Right ventricle myocardium inferior (tissue), 1 donor: ENCODE measurements at regions not wholly inside any gene's neighbourhood (a gene's known extent, or its start where the extent isn't known, plus 50 kb on each side); places are given as distances from the start of the nearest gene placed in this dataset.
"Not testable (repeated sequence)": the region's sequence is repeated elsewhere in the genome, so short reads cannot be mapped to it uniquely, and the experiment has no call there.

Experiments used
- ATAC-seq: fragments of 200-7000 bp; cut with Tn5 transposase; one replicate; pipeline ENCODE4 v1.9.1; 2020; ENCODE audit warnings: mild to moderate bottlenecking, moderate library complexity
- DNase-seq: peaks from one replicate; pipeline ENCODE4 v3.0.0; 2021; ENCODE audit errors: missing footprints
- intact Hi-C: fragments of 100-400 bp; cut with DNase I; formaldehyde crosslinking; loops from one replicate; pipeline ENCODE4 v1.11.0; 2022
- donor health status: DM: no; HTN: yes; CAD: no; lungs with severe emphysema.

- ATAC-seq, result no peak
- intact Hi-C loops, result no loop called here
- DNase-seq, result no peak
Measured at GRCh38 chr3:184440151-184440550, 60.3 kb downstream of the CHRD start.

DNA sequence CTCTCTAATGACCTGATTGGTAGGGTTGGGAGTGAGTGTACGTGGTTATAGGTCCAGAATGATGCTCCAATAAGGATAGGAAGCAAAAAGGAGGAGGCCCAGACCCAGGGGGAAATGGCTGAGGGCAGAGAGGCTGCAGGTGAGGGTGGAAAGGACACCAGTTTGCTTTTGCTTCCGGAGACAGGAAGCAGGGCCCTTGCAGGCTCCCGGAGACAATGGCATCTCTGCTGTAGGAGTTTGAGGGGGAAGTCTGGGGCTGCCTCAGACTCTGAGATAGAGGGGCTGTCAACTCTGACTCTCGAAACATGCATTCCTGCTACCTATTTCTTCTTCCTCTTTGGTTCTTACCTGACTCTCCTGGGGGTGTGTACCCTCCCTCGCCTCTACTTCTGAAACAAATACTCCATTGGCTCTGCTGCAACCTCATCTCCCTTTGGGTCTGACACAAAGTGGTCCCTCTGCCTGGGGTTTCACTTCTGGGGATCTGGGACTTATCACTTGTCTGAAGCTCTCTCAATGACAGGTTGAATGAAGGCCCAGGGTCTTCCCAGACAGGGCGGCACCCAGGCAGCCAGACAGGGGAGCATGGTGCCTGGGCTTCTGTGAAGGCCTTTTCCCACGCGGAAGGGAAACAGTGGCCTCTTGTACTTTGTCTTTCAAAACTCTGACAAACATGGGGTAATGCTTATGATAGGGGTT lies 61.5 kb downstream of the CHRD start:
- ATAC-seq, result no peak
- intact Hi-C loops, result no loop called here
- no peak for DNase-seq

GRCh38 chr3:184443364-184443763 lies 63.5 kb downstream of the CHRD start:
- DNase-seq (no peak), ATAC-seq (no peak)
- intact Hi-C loops, result no loop called here

- DNase-seq (no peak), ATAC-seq (no peak)
- intact Hi-C loops, result no loop called here
Measured at GRCh38 chr3:184443831-184444230, 64.0 kb downstream of the CHRD start.

DNA sequence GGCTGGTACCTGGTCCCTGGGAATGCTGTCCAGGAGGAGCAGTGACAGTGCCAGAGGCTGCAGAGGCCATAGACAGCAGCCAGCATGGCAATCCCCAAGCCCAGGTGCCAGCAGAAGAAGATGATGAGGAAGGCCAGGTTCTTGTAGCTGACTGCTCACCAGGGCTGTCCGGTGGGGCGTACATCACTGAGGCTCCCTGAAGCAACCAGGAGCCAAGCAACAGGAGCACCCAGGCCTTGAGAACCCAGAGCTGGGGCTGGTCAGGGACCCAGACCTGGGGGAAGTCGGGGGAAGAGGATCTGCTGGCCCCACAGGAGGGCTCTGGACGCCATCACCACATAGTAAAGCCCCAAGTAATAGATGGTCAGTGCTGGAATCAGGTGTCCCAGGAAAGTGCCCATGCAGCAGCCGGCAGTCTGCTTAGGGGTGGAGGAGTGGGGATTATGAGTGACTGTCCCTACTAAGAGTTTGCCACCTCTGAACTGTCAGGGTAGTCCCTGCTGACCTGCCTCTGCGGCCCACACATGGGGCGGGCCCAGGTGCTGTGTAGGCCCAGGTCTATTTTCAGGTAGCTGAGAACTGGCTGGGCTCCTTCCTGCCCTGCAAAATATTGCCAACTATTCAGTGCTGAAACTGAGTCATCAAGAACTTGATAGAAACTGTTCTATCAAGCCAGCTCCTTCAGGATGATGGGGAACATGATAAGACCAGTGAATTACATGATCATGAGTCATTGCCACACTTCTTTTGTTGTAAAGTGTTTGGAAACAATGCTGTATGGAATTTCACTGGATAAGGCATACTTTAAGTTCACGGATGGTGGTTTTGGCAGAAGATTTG lies 68.7 kb downstream of the CHRD start:
- DNase-seq (no peak), ATAC-seq (no peak)
- intact Hi-C loops, result no loop called here

DNA sequence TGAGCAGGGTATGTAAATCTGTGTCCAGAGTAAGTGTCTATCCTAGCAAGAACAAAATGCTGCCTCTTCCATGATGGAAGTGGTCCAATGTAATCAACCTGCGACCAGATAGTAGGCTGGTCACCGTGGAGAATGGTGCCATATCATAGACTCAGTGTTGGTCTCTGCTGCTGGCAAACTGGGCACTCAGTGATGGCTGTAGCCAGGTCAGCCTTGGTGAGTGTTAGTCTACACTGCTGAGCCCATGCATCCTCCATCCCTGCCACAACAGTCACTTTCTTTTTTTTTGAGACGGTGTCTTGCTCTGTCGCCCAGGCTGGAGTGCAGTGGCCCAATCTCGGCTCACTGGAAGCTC lies 69.3 kb downstream of the CHRD start:
- DNase-seq (no peak), ATAC-seq (no peak)
- intact Hi-C loops, result no loop called here

DNA sequence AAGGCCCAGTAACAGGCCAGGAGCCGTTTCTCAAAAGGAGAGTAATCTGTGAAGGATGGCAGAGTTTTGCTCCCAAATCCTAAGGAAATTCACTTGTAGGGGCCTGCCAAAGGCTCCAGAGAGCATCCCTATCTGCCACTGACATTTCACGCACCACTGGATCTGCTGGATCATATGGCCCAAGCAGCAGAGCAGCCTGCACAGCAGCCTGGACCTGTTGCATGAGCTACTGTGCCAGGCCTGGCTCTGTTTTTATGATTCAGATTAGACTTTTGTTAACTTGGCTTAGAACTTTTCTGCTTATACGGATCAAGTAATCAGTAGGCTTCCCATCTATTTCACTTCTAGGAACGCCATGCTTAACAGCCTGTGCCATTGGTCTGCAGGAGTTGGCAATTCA lies 70.7 kb downstream of the CHRD start:
- DNase-seq, result no peak
- no peak for ATAC-seq
- intact Hi-C loops, result no loop called here

DNA sequence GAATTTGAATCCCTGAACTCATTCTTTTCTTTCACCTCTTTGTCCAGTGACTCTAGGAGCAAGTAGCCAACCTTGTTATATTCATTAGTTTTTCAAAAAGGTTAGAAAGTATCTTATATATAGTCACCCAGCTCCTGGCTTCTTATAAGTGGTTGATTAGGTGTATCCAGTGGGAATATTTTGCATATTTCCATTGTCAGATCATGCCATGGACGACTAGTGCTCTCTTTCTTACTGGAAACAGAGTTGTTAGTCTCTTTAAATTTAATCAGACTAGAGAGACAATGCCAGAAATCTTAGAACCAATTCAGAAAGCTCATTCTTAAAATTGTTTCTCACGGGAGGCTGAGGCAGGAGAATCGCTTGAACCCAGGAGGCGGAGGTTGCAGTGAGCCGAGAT lies 73.4 kb downstream of the CHRD start:
- DNase-seq (no peak), ATAC-seq (no peak)
- intact Hi-C loops, result no loop called here

DNA sequence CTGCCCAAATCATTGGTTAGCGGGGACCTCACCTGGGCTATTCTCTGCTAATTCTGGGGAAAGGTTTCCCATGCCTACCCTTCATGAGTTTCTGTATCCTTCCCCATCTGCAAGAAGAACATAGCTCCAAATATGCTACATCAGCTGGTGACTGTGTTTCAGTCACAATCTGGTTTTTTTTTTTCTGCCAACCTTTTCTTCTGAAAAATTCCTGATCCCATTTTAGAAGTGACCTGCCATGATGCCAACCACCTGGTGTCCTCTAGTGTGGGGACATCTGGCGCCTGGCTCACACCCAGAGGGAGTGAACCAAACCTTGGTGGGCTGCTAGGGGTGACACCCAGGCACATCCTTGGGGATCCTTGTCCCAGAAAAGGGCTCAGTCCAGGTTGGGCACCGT lies 76.1 kb downstream of the CHRD start:
- intact Hi-C loops, result no loop called here
- DNase-seq, result no peak
- no peak for ATAC-seq

DNA sequence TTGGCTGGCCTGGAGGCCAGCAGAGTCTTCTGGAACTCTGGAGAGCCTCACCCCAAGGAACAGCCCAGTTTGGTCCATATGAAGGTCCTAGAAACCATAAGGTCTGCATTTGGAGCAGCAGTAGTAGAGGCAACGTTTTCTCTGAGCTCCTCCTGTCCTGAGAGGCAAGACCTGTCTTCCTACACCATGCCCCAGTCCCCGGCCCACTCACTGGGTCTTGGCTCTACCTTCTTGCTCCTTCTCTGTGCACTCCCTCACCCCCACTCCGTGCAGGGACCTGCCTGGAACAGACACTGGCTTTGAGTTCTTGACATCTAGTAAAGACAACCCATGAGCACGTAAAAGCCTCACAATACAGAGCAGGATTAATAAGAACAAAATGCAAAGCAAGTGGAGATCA lies 76.6 kb downstream of the CHRD start:
- intact Hi-C loops, result no loop called here
- DNase-seq (no peak), ATAC-seq (no peak)

DNA sequence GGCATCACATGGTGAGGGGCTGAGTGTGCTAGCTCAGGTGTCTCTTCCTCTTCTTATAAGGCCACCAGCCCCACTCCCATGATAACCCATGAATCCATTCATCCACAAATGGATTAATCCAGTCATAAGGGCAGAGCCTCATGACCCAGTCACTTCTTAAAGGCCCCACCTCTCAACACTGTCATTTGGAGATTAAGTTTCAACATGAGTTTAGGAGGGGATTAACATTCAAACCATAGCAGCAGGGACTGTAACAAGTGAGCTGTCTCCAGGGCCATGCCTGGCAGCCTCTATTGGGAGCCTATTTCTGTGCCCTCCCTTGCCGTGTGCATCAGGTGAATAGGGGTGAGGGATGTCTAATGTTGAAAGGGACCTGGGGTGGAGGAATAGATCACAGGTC lies 77.5 kb downstream of the CHRD start:
- no peak for DNase-seq

GRCh38 chr3:184457784-184458377 lies 78.0 kb downstream of the CHRD start:
- ATAC-seq, DNase-seq, intact Hi-C loops: not testable (repeated sequence)

More for the DNA sequence above, 77.5 kb downstream of the CHRD start:
- no peak for ATAC-seq
- intact Hi-C loops, result no loop called here

DNA sequence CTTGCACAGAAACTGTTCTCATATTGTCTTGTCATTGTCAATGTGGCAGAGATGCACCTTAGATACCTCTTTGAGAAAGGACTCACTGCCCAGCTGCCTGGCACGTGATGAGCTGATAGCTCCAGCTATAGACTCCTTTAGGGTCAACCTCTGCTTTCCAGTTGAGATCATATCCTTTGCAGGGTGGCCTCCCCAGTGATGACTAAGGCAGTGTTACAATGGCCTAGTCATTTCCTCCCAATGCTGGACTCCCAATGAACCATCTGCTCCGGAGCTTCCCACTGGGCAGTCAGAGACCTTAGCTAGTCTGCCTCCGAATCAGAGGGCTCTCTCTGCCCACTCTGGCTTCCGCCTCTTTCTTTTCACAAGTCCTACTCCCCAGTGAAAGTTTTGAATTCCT lies 79.5 kb downstream of the CHRD start:
- no peak for DNase-seq
- intact Hi-C loops, result no loop called here
- no peak for ATAC-seq

DNA sequence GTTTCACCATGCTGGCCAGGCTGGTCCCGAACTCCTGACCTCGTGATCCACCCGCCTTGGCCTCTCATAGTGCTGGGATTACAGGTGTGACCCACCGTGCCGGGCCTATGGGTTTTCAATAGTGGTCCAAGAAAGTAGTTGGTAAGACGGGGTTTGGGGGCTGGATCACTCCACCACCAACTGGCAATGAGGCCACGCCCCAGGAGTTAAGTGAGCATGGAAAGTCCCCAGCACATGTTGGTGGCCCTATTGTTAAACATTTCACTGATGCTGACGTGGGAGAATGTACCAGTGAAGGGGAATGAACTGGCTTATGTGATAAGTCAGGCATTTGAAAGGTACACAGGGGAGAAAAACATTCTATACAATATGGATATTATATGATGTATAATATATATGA lies 80.4 kb downstream of the CHRD start:
- DNase-seq (no peak), ATAC-seq (no peak)
- intact Hi-C loops, result no loop called here

GRCh38 chr3:184461219-184461618 lies 81.4 kb downstream of the CHRD start:
- intact Hi-C loops, result no loop called here

DNA sequence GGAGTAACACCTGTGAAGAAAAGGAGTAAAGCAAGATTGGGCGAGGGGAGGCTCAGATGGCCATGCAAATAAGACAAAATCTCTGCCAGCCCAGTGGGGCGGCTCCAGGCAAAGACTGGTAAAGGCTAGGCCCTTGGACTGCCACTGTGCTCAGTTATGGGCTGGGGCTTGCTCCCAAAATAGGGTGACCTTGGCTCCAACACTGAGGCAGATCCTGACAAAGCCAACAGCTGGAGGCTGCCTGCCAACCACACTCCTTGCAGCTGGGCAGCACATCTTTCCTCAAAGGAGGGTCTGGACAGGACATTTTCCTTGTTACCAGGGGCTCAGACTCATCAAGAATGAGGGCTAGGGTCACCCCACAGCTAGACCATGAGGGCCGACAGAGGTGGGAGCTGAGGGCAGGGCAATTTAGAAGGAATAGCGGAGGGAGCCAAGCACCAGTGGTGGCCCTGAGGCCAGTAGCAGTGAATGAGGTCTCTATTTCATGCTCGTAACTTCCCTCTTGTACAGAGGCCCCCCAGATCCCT lies 86.1 kb downstream of the CHRD start:
- DNase-seq (no peak), ATAC-seq (no peak)
- intact Hi-C loops, result loop anchor here (5.0 kb wide), 1 partner anchor 104 kb away; the partner anchor contains the start of genes CLCN2 and POLR2H

More at GRCh38 chr3:184461219-184461618, 81.4 kb downstream of the CHRD start:
- ATAC-seq (no peak), DNase-seq (no peak)

DNA sequence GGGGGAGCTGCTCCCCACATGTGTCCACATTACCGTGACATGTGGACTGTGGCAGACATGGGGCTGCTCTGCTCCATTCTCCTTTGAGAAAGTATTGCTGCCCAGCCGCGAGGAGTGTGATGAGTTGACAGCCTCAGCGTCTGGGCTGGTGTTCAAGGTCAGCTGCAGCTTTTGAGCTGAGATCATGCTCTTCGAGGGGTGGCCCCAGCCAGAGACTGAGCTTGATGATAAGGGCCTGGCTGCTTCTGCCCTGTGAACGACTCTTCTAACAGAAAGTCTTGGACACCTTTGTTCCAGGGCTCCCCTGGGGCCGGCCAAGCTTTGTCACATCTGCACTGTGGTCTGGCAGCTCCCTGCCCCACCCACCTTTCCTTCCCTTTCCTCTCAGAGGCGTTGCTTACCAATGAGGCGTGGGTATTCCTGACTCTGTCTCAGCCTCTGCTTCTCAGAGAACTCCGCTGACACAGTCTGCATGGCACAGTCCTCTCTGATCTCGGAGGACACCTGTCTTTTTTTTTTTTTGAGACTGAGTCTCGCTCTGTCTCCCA lies 86.6 kb downstream of the CHRD start:
- peak; percentile 75 for DNase-seq
- ATAC-seq, result peak; percentile 78
- intact Hi-C loops, result loop anchor here (5.0 kb wide), 1 partner anchor 104 kb away; the partner anchor contains the start of genes CLCN2 and POLR2H

DNA sequence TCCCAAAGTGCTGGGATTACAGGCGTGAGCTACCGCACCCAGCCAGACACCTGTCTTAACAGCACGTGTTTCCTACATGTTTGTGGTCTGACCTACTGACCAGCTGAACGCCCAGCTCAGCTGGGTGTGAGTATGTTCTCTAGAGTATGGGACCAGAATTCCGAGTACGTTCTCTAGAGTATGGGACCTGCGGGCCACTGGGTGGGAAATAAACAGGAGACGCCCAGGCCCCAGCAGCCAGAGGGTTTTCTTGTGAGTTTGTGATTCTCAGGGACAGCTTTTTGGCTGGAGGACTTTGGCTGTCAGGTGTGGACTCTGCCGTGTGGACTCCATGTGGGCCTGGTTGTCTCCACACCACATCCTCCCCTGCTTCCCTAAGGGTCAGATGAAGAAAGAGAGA lies 87.3 kb downstream of the CHRD start:
- intact Hi-C loops, result loop anchor here (5.0 kb wide), 1 partner anchor 105 kb away; the partner anchor contains the start of genes CLCN2 and POLR2H
- DNase-seq, result no peak
- ATAC-seq, result no peak

- DNase-seq, result no peak
- ATAC-seq, result no peak
- intact Hi-C loops, result no loop called here
Measured at GRCh38 chr3:184470551-184470950, 90.7 kb downstream of the CHRD start.
